ENCODE measurements at regions not wholly inside any gene's neighbourhood (a gene's known extent, or its start where the extent isn't known, plus 50 kb on each side); places are given as distances from the start of the nearest gene placed in this dataset.

DNA sequence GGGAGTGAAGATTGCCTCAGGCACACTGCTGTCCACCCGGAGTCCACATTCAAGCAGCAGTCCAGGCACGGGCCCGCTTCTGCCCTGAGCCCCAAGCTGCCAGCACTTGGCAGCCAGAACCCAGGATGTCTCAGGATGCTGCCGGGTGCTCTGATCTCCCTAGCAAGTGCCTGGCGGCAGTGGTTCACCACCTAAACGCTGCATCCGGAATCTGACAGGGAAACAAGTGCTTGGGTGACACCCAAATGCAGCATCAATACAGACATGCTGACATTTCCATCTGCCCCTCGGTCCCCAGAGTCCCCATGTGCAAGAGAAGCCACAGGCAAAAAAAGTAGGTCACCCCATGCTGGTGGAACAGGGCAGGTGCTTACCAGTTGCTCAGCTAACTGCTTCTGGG lies 197.1 kb upstream of the RPL38 start:
- H3K4me1 ChIP-seq (ENCODE audit: control insufficient read depth, insufficient read depth, low read depth, low read length), result no peaks in the 10 kb centered on the region
- no peaks in the 10 kb centered on the region for H3K9me3 ChIP-seq (ENCODE audit: control insufficient read depth, low read length)
- no peak overlapping the region for H3K4me2 ChIP-seq (ENCODE audit: low read length, poor library complexity, severe bottlenecking)
- no peak overlapping the region for H2BK12ac ChIP-seq (ENCODE audit: low read length in 2 of 2)
- no peak overlapping the region for H2BK5ac ChIP-seq (ENCODE audit: low read depth, low read length, poor library complexity, severe bottlenecking)
- no peak overlapping the region for H3K14ac ChIP-seq (ENCODE audit: low read length in 2 of 2)
- 91% methylated on average over 8 of the region's 8 CpGs for WGBS
- H2BK120ac ChIP-seq (ENCODE audit: low read depth, low read length), result no peak overlapping the region
- no peak overlapping the region for H4K8ac ChIP-seq (ENCODE audit: low read length)
- no peak overlapping the region for H2BK15ac ChIP-seq (ENCODE audit: low read depth, poor library complexity, severe bottlenecking)
- H3K27ac ChIP-seq (ENCODE audit: low read length, poor library complexity, severe bottlenecking), result no peak overlapping the region
- H3K36me3 ChIP-seq (ENCODE audit: control insufficient read depth in 1 of 2, insufficient read depth in 2 of 2, low read depth in 1 of 2, low read length in 2 of 2), result no peaks in the 10 kb centered on the region
- H2AFZ ChIP-seq (ENCODE audit: low read depth, low read length), result no peak overlapping the region
- H2AK5ac ChIP-seq (ENCODE audit: low read length, severe bottlenecking), result no peak overlapping the region
- no peak overlapping the region for H4K91ac ChIP-seq (ENCODE audit: low read length)
- H3K4ac ChIP-seq (ENCODE audit: low read depth in 1 of 2, low read length in 2 of 2), result no peak overlapping the region
- no peak for DNase-seq
- H3K9ac ChIP-seq (ENCODE audit: low read length), result no peak overlapping the region
- H3K23ac ChIP-seq (ENCODE audit: low read length in 2 of 2), result no peak overlapping the region
- H3K79me1 ChIP-seq (replicated peaks; ENCODE audit: low read length, poor library complexity, severe bottlenecking), result no peaks in the 10 kb centered on the region
- H3K18ac ChIP-seq (ENCODE audit: low read depth in 1 of 2, low read length in 2 of 2), result no peak overlapping the region
- H3K4me3 ChIP-seq (ENCODE audit: insufficient read depth in 1 of 2, low read depth in 1 of 2, low read length in 2 of 2), result no peak overlapping the region
- H3K27me3 ChIP-seq (ENCODE audit: control insufficient read depth in 1 of 2, insufficient read depth in 1 of 2, low read length in 2 of 2), result peaks cover 0 to 69% of the 10 kb centered on the region in 2 experiments

DNA sequence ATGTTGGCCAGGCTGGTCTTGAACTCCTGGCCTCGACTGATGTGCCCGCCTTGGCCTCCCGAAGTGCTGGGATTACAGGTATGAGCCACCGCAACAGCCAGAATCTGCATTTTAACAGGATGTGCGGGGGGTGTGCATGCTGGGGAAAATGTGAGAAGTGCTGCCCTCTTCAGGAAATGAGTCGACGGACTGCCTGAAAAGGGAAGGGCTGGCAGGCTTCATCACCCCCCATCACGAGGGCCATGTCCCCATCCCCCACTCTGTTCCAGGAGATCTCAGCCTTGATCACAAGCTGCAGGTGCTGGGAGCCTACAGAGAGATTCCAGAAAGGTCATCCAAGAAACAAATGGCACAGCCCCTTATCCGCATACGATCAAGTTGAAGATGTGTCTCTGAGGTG lies 195.3 kb upstream of the RPL38 start:
- Histone ChIP-seq H2AK5ac (ENCODE audit: low read length, severe bottlenecking) (no peak overlapping the region), H2BK12ac (ENCODE audit: low read length in 2 of 2) (no peak overlapping the region), H3K4ac (ENCODE audit: low read depth in 1 of 2, low read length in 2 of 2) (no peak overlapping the region), H3K4me1 (ENCODE audit: control insufficient read depth, insufficient read depth, low read depth, low read length) (no peaks in the 10 kb centered on the region), H3K36me3 (ENCODE audit: control insufficient read depth in 1 of 2, insufficient read depth in 2 of 2, low read depth in 1 of 2, low read length in 2 of 2) (no peaks in the 10 kb centered on the region), H3K14ac (ENCODE audit: low read length in 2 of 2) (no peak overlapping the region), H2BK5ac (ENCODE audit: low read depth, low read length, poor library complexity, severe bottlenecking) (no peak overlapping the region), H3K4me2 (ENCODE audit: low read length, poor library complexity, severe bottlenecking) (no peak overlapping the region), H3K9me3 (ENCODE audit: control insufficient read depth, low read length) (no peaks in the 10 kb centered on the region), H3K23ac (ENCODE audit: low read length in 2 of 2) (no peak overlapping the region), H3K9ac (ENCODE audit: low read length) (no peak overlapping the region), H3K18ac (ENCODE audit: low read depth in 1 of 2, low read length in 2 of 2) (no peak overlapping the region), H3K27me3 (ENCODE audit: control insufficient read depth in 1 of 2, insufficient read depth in 1 of 2, low read length in 2 of 2) (peaks cover 4 to 71% of the 10 kb centered on the region in 2 experiments), H3K27ac (ENCODE audit: low read length, poor library complexity, severe bottlenecking) (no peak overlapping the region), H2BK120ac (ENCODE audit: low read depth, low read length) (no peak overlapping the region), H3K4me3 (ENCODE audit: insufficient read depth in 1 of 2, low read depth in 1 of 2, low read length in 2 of 2) (no peak overlapping the region), H4K91ac (ENCODE audit: low read length) (peak overlapping the region; percentile 4), H2BK15ac (ENCODE audit: low read depth, poor library complexity, severe bottlenecking) (no peak overlapping the region), H3K79me1 (replicated peaks; ENCODE audit: low read length, poor library complexity, severe bottlenecking) (no peaks in the 10 kb centered on the region), H4K8ac (ENCODE audit: low read length) (no peak overlapping the region), H2AFZ (ENCODE audit: low read depth, low read length) (no peak overlapping the region)
- 52% methylated on average over 9 of the region's 10 CpGs for WGBS
- no peak for DNase-seq

DNA sequence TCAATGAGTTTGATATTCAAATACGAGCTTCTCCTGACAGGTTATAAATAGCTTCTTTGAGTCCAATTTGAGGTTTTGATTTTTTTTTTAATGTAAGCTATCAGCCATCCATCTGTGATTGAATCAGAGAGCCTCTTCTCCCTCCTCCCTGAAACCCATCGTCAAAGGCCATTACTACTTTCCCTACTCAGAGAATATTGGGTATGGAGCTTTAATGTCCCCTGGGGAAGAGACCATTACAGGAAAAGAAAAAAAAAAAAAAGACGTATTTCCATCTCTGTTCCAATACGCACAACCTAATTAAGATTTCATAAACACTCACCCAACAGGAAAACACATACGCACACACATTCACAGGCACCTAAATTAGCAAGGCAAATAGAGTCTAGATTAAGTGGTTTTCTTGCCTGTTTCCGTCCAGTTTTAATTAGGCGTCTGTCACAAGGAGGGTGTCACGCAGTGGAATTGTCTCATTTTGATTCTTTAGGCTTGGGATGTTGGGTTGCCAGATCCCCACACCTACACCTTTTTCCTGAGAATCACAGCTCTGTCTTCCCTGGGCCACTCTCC lies 194.3 kb upstream of the RPL38 start:
- Histone ChIP-seq H3K4ac (ENCODE audit: low read depth in 1 of 2, low read length in 2 of 2) (no peak overlapping the region), H3K14ac (ENCODE audit: low read length in 2 of 2) (no peak overlapping the region), H2BK5ac (ENCODE audit: low read depth, low read length, poor library complexity, severe bottlenecking) (no peak overlapping the region), H3K4me3 (ENCODE audit: insufficient read depth in 1 of 2, low read depth in 1 of 2, low read length in 2 of 2) (no peak overlapping the region), H3K23ac (ENCODE audit: low read length in 2 of 2) (no peak overlapping the region), H3K36me3 (ENCODE audit: control insufficient read depth in 1 of 2, insufficient read depth in 2 of 2, low read depth in 1 of 2, low read length in 2 of 2) (no peaks in the 10 kb centered on the region), H2BK120ac (ENCODE audit: low read depth, low read length) (no peak overlapping the region), H2AK5ac (ENCODE audit: low read length, severe bottlenecking) (no peak overlapping the region), H3K9me3 (ENCODE audit: control insufficient read depth, low read length) (no peaks in the 10 kb centered on the region), H3K79me1 (replicated peaks; ENCODE audit: low read length, poor library complexity, severe bottlenecking) (no peaks in the 10 kb centered on the region), H3K27me3 (ENCODE audit: control insufficient read depth in 1 of 2, insufficient read depth in 1 of 2, low read length in 2 of 2) (peaks cover 4 to 71% of the 10 kb centered on the region in 2 experiments), H4K8ac (ENCODE audit: low read length) (no peak overlapping the region), H2AFZ (ENCODE audit: low read depth, low read length) (no peak overlapping the region), H4K91ac (ENCODE audit: low read length) (no peak overlapping the region), H2BK12ac (ENCODE audit: low read length in 2 of 2) (no peak overlapping the region), H3K4me1 (ENCODE audit: control insufficient read depth, insufficient read depth, low read depth, low read length) (no peaks in the 10 kb centered on the region), H3K27ac (ENCODE audit: low read length, poor library complexity, severe bottlenecking) (no peak overlapping the region), H3K9ac (ENCODE audit: low read length) (no peak overlapping the region), H3K4me2 (ENCODE audit: low read length, poor library complexity, severe bottlenecking) (no peak overlapping the region), H3K18ac (ENCODE audit: low read depth in 1 of 2, low read length in 2 of 2) (no peak overlapping the region), H2BK15ac (ENCODE audit: low read depth, poor library complexity, severe bottlenecking) (no peak overlapping the region)
- WGBS, result 77% methylated on average over 3 of the region's 8 CpGs
- DNase-seq, result no peak

DNA sequence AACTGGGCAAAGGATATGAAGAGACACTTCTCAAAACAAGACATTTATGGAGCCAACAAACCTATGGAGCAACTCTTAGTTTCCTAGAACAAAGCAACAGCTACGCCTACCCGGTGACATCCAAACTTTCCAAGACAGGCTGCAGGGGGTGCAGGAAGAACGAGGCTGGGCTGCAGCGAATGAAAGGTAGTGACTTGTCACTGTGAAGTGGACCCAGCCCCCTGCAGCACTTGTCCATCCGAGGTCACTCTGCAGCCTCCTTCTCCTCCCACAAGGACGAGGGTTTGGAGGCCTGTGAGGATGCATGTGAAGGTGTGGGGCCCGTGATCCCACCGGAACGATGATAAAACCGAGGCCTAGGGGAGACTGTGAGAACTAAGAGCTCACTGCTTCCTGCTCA lies 192.6 kb upstream of the RPL38 start:
- H3K4me2 ChIP-seq (ENCODE audit: low read length, poor library complexity, severe bottlenecking), result no peak overlapping the region
- no peak overlapping the region for H2AFZ ChIP-seq (ENCODE audit: low read depth, low read length)
- no peak overlapping the region for H4K91ac ChIP-seq (ENCODE audit: low read length)
- no peak overlapping the region for H2BK5ac ChIP-seq (ENCODE audit: low read depth, low read length, poor library complexity, severe bottlenecking)
- WGBS, result 73% methylated on average over 9 of the region's 10 CpGs
- no peak overlapping the region for H3K4me3 ChIP-seq (ENCODE audit: insufficient read depth in 1 of 2, low read depth in 1 of 2, low read length in 2 of 2)
- H3K79me1 ChIP-seq (replicated peaks; ENCODE audit: low read length, poor library complexity, severe bottlenecking), result no peaks in the 10 kb centered on the region
- H2BK15ac ChIP-seq (ENCODE audit: low read depth, poor library complexity, severe bottlenecking), result no peak overlapping the region
- no peak overlapping the region for H3K23ac ChIP-seq (ENCODE audit: low read length in 2 of 2)
- DNase-seq, result no peak
- H3K27ac ChIP-seq (ENCODE audit: low read length, poor library complexity, severe bottlenecking), result no peak overlapping the region
- no peak overlapping the region for H3K9ac ChIP-seq (ENCODE audit: low read length)
- H2BK12ac ChIP-seq (ENCODE audit: low read length in 2 of 2), result no peak overlapping the region
- no peaks in the 10 kb centered on the region for H3K36me3 ChIP-seq (ENCODE audit: control insufficient read depth in 1 of 2, insufficient read depth in 2 of 2, low read depth in 1 of 2, low read length in 2 of 2)
- H3K4me1 ChIP-seq (ENCODE audit: control insufficient read depth, insufficient read depth, low read depth, low read length), result no peaks in the 10 kb centered on the region
- H3K14ac ChIP-seq (ENCODE audit: low read length in 2 of 2), result peak overlapping the region in 1 of 2 experiments; percentile 46
- H2AK5ac ChIP-seq (ENCODE audit: low read length, severe bottlenecking), result no peak overlapping the region
- no peak overlapping the region for H3K18ac ChIP-seq (ENCODE audit: low read depth in 1 of 2, low read length in 2 of 2)
- H3K27me3 ChIP-seq (ENCODE audit: control insufficient read depth in 1 of 2, insufficient read depth in 1 of 2, low read length in 2 of 2), result peaks cover 4 to 80% of the 10 kb centered on the region in 2 experiments
- no peak overlapping the region for H3K4ac ChIP-seq (ENCODE audit: low read depth in 1 of 2, low read length in 2 of 2)
- H3K9me3 ChIP-seq (ENCODE audit: control insufficient read depth, low read length), result peaks cover 4% of the 10 kb centered on the region
- H4K8ac ChIP-seq (ENCODE audit: low read length), result no peak overlapping the region
- no peak overlapping the region for H2BK120ac ChIP-seq (ENCODE audit: low read depth, low read length)

Measured in mesenchymal stem cell (in vitro differentiated cells and primary cell).